ENCODE measurements at regions not wholly inside any gene's neighbourhood (a gene's known extent, or its start where the extent isn't known, plus 50 kb on each side); places are given as distances from the start of the nearest gene placed in this dataset.
"Not testable (repeated sequence)": the region's sequence is repeated elsewhere in the genome, so short reads cannot be mapped to it uniquely, and the experiment has no call there.

GRCh38 chr1:238468068-238468467 lies 577.3 kb upstream of the ZP4 start:
- no peak for DNase-seq

GRCh38 chr1:238466459-238466858 lies 575.7 kb upstream of the ZP4 start:
- no peak for DNase-seq

GRCh38 chr1:238465449-238465848 lies 574.7 kb upstream of the ZP4 start:
- no peak for DNase-seq

GRCh38 chr1:238458899-238459298 lies 568.2 kb upstream of the ZP4 start:
- DNase-seq: no peak

GRCh38 chr1:238457610-238458009 lies 566.9 kb upstream of the ZP4 start:
- no peak for DNase-seq

GRCh38 chr1:238451781-238452310 lies 561.1 kb upstream of the ZP4 start:
- no peak for DNase-seq

GRCh38 chr1:238450976-238451375 lies 560.3 kb upstream of the ZP4 start:
- no peak for DNase-seq

- DNase-seq: no peak
Observed at GRCh38 chr1:238443687-238444086, 553.0 kb upstream of the ZP4 start.

- DNase-seq: no peak
Observed at GRCh38 chr1:238439511-238439910, 548.8 kb upstream of the ZP4 start.

GRCh38 chr1:238438311-238439270 lies 547.9 kb upstream of the ZP4 start:
- no peak for DNase-seq

- not testable (repeated sequence) for DNase-seq
Observed at GRCh38 chr1:238429703-238430102, 539.0 kb upstream of the ZP4 start.

- no peak for DNase-seq
Observed at GRCh38 chr1:238419209-238419608, 528.5 kb upstream of the ZP4 start.

GRCh38 chr1:238409932-238410331 lies 519.2 kb upstream of the ZP4 start:
- no peak for DNase-seq

GRCh38 chr1:238409191-238409850 lies 518.6 kb upstream of the ZP4 start:
- no peak for DNase-seq

- DNase-seq: no peak
Observed at GRCh38 chr1:238408737-238409136, 518.0 kb upstream of the ZP4 start.

- peak in 1 of 56 donors; percentile 10 for DNase-seq
Observed at GRCh38 chr1:238406098-238406860, 515.6 kb upstream of the ZP4 start.

GRCh38 chr1:238404921-238405320 lies 514.2 kb upstream of the ZP4 start:
- no peak for DNase-seq

GRCh38 chr1:238404481-238404880 lies 513.8 kb upstream of the ZP4 start:
- DNase-seq: no peak

GRCh38 chr1:238401144-238401543 lies 510.4 kb upstream of the ZP4 start:
- DNase-seq: no peak

GRCh38 chr1:238399558-238399957 lies 508.8 kb upstream of the ZP4 start:
- DNase-seq: no peak

- DNase-seq: no peak
Observed at GRCh38 chr1:238396140-238396539, 505.4 kb upstream of the ZP4 start.

GRCh38 chr1:238384381-238384780 lies 493.7 kb upstream of the ZP4 start:
- DNase-seq: no peak
